HepG2 (cell line): ENCODE measurements at regions not wholly inside any gene's neighbourhood (a gene's known extent, or its start where the extent isn't known, plus 50 kb on each side); places are given as distances from the start of the nearest gene placed in this dataset.

Source experiments
- ATAC-seq: fragments of 200-7000 bp; cut with Tn5 transposase; 3 replicates; pipeline ENCODE4 v1.9.1; 2020; ENCODE audit warnings: mild to moderate bottlenecking, moderate library complexity
- BruUV-seq: library from RNA; stranded (reverse); fragments of 400-500 nt; replicated peaks from 2 replicates; lab custom pipeline; 2021; lab: Mats Ljungman, UMichigan
- CTCF ChIA-PET: fragments of 300-600 bp; formaldehyde crosslinking; extraction: SDS; loops from one replicate; lab custom pipeline; 2021; ENCODE audit warnings: low total read pairs, inconsistent platforms, low intra/inter-chr PET ratio; lab: Yijun Ruan, JAX
- POLR2A ChIA-PET: fragments of 350-600 bp; sonication (Branson Sonifier 250); formaldehyde crosslinking; loops from one replicate; lab custom pipeline; 2020; ENCODE audit warnings: antibody characterized with exemption, inconsistent platforms; lab: Yijun Ruan, JAX
- DNase-seq: peaks from one replicate; pipeline ENCODE4 v3.0.0-alpha.2; 2015; ENCODE audit warnings: low spot score
- FAIRE-seq: peaks from 3 replicates; lab custom pipeline; 2011; peaks lifted over from hg19 to GRCh38; lab: Jason Lieb, UNC
- H2AFZ ChIP-seq: one replicate; pipeline ENCODE4 v1.6.1; 2011; ENCODE audit warnings: low read length, inconsistent platforms
- H3K27ac ChIP-seq: fragments of 300-600 bp; 3 replicates; pipeline ENCODE4 v1.8.0; 2011; ENCODE audit warnings: mixed run types, mild to moderate bottlenecking, mixed read lengths, low read length, inconsistent platforms; ENCODE audit not compliant: insufficient read depth; ENCODE audit errors: extremely low read length
- H3K27me3 ChIP-seq, 2 experiments: fragments of 200-600 bp in 1 of 2; 2 replicates in 1 of 2; 3 replicates in 1 of 2; pipeline versions ENCODE4 v1.6.0 to v1.8.0; 2011; ENCODE audit warnings: low read length in 2 of 2, mild to moderate bottlenecking in 2 of 2, moderate library complexity in 2 of 2, inconsistent platforms in 1 of 2; ENCODE audit not compliant: insufficient read depth in 2 of 2, control insufficient read depth in 1 of 2
- H3K36me3 ChIP-seq, 2 experiments: fragments of 200-600 bp in 1 of 2; replicated peaks in 1 of 2; 2 replicates in 1 of 2; 3 replicates in 1 of 2; pipeline versions ENCODE4 v1.5.1 to v1.8.0; 2011; ENCODE audit warnings: low read length in 2 of 2, inconsistent platforms in 1 of 2; ENCODE audit not compliant: insufficient read depth in 2 of 2, control insufficient read depth in 1 of 2
- H3K4me1 ChIP-seq: 2 replicates; pipeline ENCODE4 v1.5.1; 2012; ENCODE audit warnings: low read length, inconsistent platforms; ENCODE audit not compliant: insufficient read depth
- H3K4me2 ChIP-seq: 2 replicates; pipeline ENCODE4 v1.6.0; 2011; ENCODE audit warnings: low read depth, low read length, inconsistent platforms
- H3K4me3 ChIP-seq, 3 experiments: fragments of 200-600 bp in 1 of 3; sonication (generic), shearing (Covaris generic) in 1 of 3; replicated peaks in 1 of 3; 2 replicates each; pipeline ENCODE4 v1.5.1; 2011 to 2016; ENCODE audit warnings: low read length in 3 of 3, inconsistent platforms in 2 of 3, low read depth in 2 of 3, mild to moderate bottlenecking in 2 of 3, control low read depth in 1 of 3, mixed read lengths in 1 of 3; ENCODE audit not compliant: insufficient read depth in 1 of 3
- H3K79me2 ChIP-seq: one replicate; pipeline ENCODE4 v1.6.1; 2011; ENCODE audit warnings: low read length, inconsistent platforms; ENCODE audit not compliant: insufficient read depth
- H3K9ac ChIP-seq: 2 replicates; pipeline ENCODE4 v1.6.0; 2011; ENCODE audit warnings: mild to moderate bottlenecking, low read depth, low read length, inconsistent platforms; ENCODE audit not compliant: insufficient read depth
- H3K9me3 ChIP-seq: 2 replicates; pipeline ENCODE4 v1.5.1; 2012; ENCODE audit warnings: mild to moderate bottlenecking, low read length
- H4K20me1 ChIP-seq: 2 replicates; pipeline ENCODE4 v1.6.0; 2011; ENCODE audit warnings: inconsistent platforms, mild to moderate bottlenecking, low read length, moderate library complexity; ENCODE audit not compliant: insufficient read depth
- ARHGAP35 ChIP-seq: sonication (generic); formaldehyde crosslinking; IDR thresholded peaks from 2 replicates; pipeline ENCODE4 v1.9.0; 2022; ENCODE audit warnings: mild to moderate bottlenecking, inconsistent platforms, moderate library complexity, missing genetic modification reagents, borderline replicate concordance
- CCAR2 ChIP-seq: fragments of 200-400 bp; formaldehyde crosslinking; optimal IDR thresholded peaks from 2 replicates; pipeline ENCODE3; 2018; ENCODE audit warnings: low read depth, mild to moderate bottlenecking, low read length, moderate library complexity
- GATA4 ChIP-seq: sonication (generic); IDR thresholded peaks from 2 replicates; pipeline ENCODE4 v1.6.1; 2016; ENCODE audit warnings: antibody characterized with exemption, low read depth, borderline replicate concordance
- GPN1 ChIP-seq: sonication (generic); formaldehyde crosslinking; IDR thresholded peaks from 2 replicates; pipeline ENCODE4 v1.5.1; 2020; ENCODE audit warnings: missing genetic modification reagents, borderline replicate concordance
- ISX ChIP-seq: sonication (generic); formaldehyde crosslinking; conservative IDR thresholded peaks from 2 replicates; pipeline ENCODE4 v1.5.0; 2020; ENCODE audit warnings: missing genetic modification reagents
- JARID2 ChIP-seq: sonication (generic); formaldehyde crosslinking; IDR thresholded peaks from 2 replicates; pipeline ENCODE4 v1.8.1; 2023; ENCODE audit warnings: missing genetic modification reagents, inconsistent platforms; ENCODE audit not compliant: insufficient replicate concordance
- KLF11 ChIP-seq: IDR thresholded peaks from 2 replicates; pipeline ENCODE4 v1.6.1; 2016; ENCODE audit warnings: missing compliant biosample characterization
- MEF2D ChIP-seq: sonication (generic); formaldehyde crosslinking; IDR thresholded peaks from 2 replicates; pipeline ENCODE4 v1.5.1; 2020; ENCODE audit warnings: mild to moderate bottlenecking, missing genetic modification reagents
- PHF5A ChIP-seq: IDR thresholded peaks from one replicate; pipeline ENCODE4 v1.6.1; 2018; ENCODE audit warnings: low read depth, missing genetic modification reagents; ENCODE audit not compliant: unreplicated experiment
- RARG ChIP-seq: sonication (generic); formaldehyde crosslinking; IDR thresholded peaks from 2 replicates; pipeline ENCODE4 v1.4.0; 2020; ENCODE audit warnings: low read depth, mild to moderate bottlenecking, missing genetic modification reagents
- SETDB1 ChIP-seq: sonication (generic); formaldehyde crosslinking; IDR thresholded peaks from 2 replicates; pipeline ENCODE4 v1.5.1; 2020; ENCODE audit warnings: missing genetic modification reagents, mild to moderate bottlenecking, borderline replicate concordance
- SIN3B ChIP-seq: fragments of 150-350 bp; IDR thresholded peaks from 2 replicates; pipeline ENCODE4 v1.6.1; 2014; ENCODE audit warnings: low read length
- SKI ChIP-seq: fragments of 450-650 bp; IDR thresholded peaks from one replicate; pipeline ENCODE4 v1.6.1; 2018; ENCODE audit warnings: mild to moderate bottlenecking; ENCODE audit not compliant: partially characterized antibody
- ZNF350 ChIP-seq: sonication (generic); formaldehyde crosslinking; IDR thresholded peaks from 2 replicates; pipeline ENCODE4 v1.4.0; 2020; ENCODE audit warnings: mild to moderate bottlenecking, low read depth, missing genetic modification reagents, borderline replicate concordance
- ZNF484 ChIP-seq: sonication (generic); formaldehyde crosslinking; IDR thresholded peaks from 2 replicates; pipeline ENCODE4 v1.5.1; 2020; ENCODE audit warnings: mild to moderate bottlenecking, low read depth, missing genetic modification reagents, borderline replicate concordance
- ZNF776 ChIP-seq: sonication (generic); formaldehyde crosslinking; IDR thresholded peaks from 2 replicates; pipeline ENCODE4 v1.4.0; 2020; ENCODE audit warnings: mild to moderate bottlenecking, missing genetic modification reagents
- WGBS: methylation state at CpG from one replicate; pipeline ENCODE4 v1.1.6; 2017; ENCODE audit warnings: low lambda C conversion rate; 5-methylcytosine and 5-hydroxymethylcytosine counted together
- in situ Hi-C: cut with HindIII; loops from 2 replicates; pipeline ENCODE4 v1.10.0; 2017; ENCODE audit warnings: low pct_unique_long_range_greater_than_20kb; ENCODE audit not compliant: extremely low pct_ligation_motif_present
- intact Hi-C: fragments of 100-400 bp; cut with micrococcal nuclease; formaldehyde crosslinking; loops from one replicate; pipeline ENCODE4 v1.10.0; 2022; ENCODE audit not compliant: unreplicated experiment
- TF ChIP-seq, protein P1 (sequence below): sonication (generic); formaldehyde crosslinking; conservative IDR thresholded peaks from 2 replicates; pipeline ENCODE4 v1.8.0; 2022; ENCODE audit warnings: low read depth, missing genetic modification reagents
- TF ChIP-seq, protein P2 (sequence below): sonication (generic); formaldehyde crosslinking; IDR thresholded peaks from 2 replicates; pipeline ENCODE4 v1.9.0; 2022; ENCODE audit warnings: low read depth, missing genetic modification reagents
- TF ChIP-seq, protein P3 (sequence below): sonication (generic); formaldehyde crosslinking; IDR thresholded peaks from 2 replicates; pipeline ENCODE4 v1.4.0; 2020; ENCODE audit warnings: mild to moderate bottlenecking, missing genetic modification reagents

DNA sequence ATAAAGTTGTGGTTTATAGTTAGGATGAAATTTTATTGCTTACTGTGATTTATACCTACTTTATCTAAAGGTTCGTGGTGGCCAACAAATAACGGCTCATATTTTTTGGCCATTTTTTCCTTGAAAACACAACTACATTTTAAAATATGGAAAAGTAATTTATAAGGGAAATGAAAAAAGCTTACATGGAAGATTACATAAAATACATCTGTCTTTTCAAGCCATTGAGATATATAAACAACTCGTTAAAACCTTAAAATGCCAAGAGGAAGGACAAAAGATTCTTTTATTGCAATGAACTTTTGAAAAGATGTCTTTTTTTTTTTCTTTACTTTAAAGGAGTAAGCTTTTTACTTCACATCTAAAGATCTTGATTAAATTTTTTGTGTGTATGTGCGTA lies 55.4 kb upstream of the EYA4 start:
- no peaks in the 10 kb centered on the region for H4K20me1 ChIP-seq
- in situ Hi-C loops, result no loop called here
- H3K4me3 ChIP-seq, result no peak overlapping the region
- ChIA-PET CTCF (no interaction called here), POLR2A (no interaction called here)
- no peak overlapping the region for H3K27ac ChIP-seq
- H3K36me3 ChIP-seq, result no peaks in the 10 kb centered on the region
- H3K9me3 ChIP-seq, result no peaks in the 10 kb centered on the region
- H2AFZ ChIP-seq, result no peak overlapping the region
- 8% methylated on average over 4 of the region's 4 CpGs for WGBS
- BruUV-seq, result no TSS peak
- TF ChIP-seq ZNF776 (CRISPR knock-in tag), result no peak
- TF ChIP-seq RARG (CRISPR knock-in tag), result no peak
- TF ChIP-seq, protein P1, sequence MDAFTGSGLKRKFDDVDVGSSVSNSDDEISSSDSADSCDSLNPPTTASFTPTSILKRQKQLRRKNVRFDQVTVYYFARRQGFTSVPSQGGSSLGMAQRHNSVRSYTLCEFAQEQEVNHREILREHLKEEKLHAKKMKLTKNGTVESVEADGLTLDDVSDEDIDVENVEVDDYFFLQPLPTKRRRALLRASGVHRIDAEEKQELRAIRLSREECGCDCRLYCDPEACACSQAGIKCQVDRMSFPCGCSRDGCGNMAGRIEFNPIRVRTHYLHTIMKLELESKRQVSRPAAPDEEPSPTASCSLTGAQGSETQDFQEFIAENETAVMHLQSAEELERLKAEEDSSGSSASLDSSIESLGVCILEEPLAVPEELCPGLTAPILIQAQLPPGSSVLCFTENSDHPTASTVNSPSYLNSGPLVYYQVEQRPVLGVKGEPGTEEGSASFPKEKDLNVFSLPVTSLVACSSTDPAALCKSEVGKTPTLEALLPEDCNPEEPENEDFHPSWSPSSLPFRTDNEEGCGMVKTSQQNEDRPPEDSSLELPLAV (CRISPR knock-in tag), result no peak
- no peak for TF ChIP-seq SKI
- no peak for TF ChIP-seq ARHGAP35 (CRISPR knock-in tag)
- no peak for TF ChIP-seq ZNF484 (CRISPR knock-in tag)
- TF ChIP-seq, protein P2, sequence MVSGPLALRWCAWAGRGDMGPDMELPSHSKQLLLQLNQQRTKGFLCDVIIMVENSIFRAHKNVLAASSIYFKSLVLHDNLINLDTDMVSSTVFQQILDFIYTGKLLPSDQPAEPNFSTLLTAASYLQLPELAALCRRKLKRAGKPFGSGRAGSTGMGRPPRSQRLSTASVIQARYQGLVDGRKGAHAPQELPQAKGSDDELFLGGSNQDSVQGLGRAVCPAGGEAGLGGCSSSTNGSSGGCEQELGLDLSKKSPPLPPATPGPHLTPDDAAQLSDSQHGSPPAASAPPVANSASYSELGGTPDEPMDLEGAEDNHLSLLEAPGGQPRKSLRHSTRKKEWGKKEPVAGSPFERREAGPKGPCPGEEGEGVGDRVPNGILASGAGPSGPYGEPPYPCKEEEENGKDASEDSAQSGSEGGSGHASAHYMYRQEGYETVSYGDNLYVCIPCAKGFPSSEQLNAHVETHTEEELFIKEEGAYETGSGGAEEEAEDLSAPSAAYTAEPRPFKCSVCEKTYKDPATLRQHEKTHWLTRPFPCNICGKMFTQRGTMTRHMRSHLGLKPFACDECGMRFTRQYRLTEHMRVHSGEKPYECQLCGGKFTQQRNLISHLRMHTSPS (CRISPR knock-in tag), result no peak
- TF ChIP-seq GATA4, result no peak
- no peak for TF ChIP-seq ZNF350 (CRISPR knock-in tag)
- TF ChIP-seq KLF11 (CRISPR knock-in tag), result no peak
- no peak for TF ChIP-seq SIN3B
- TF ChIP-seq SETDB1 (CRISPR knock-in tag), result no peak
- TF ChIP-seq MEF2D (CRISPR knock-in tag), result no peak
- no peak for TF ChIP-seq JARID2 (CRISPR knock-in tag)
- TF ChIP-seq GPN1, result no peak
- TF ChIP-seq, protein P3, sequence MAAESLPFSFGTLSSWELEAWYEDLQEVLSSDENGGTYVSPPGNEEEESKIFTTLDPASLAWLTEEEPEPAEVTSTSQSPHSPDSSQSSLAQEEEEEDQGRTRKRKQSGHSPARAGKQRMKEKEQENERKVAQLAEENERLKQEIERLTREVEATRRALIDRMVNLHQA (CRISPR knock-in tag), result no peak
- no peak for TF ChIP-seq ISX
- TF ChIP-seq PHF5A (CRISPR knock-in tag), result no peak
- TF ChIP-seq CCAR2, result no peak
- intact Hi-C loops, result loop anchor here (1.0 to 5.0 kb wide), 3 partner anchors 223 to 368 kb away; no protein-coding TSS in a partner anchor
- H3K9ac ChIP-seq, result no peak overlapping the region
- FAIRE-seq (no peak), DNase-seq (no peak), ATAC-seq (no peak)
- no peak overlapping the region for H3K4me2 ChIP-seq
- no peaks in the 10 kb centered on the region for H3K79me2 ChIP-seq
- H3K27me3 ChIP-seq, result no peaks in the 10 kb centered on the region
- H3K4me1 ChIP-seq, result no peaks in the 10 kb centered on the region
